ENCODE measurements at regions not wholly inside any gene's neighbourhood (a gene's known extent, or its start where the extent isn't known, plus 50 kb on each side); places are given as distances from the start of the nearest gene placed in this dataset.

- H3K4me1 ChIP-seq (ENCODE audit: control insufficient read depth in 2 of 2, insufficient read depth in 2 of 2, low read length in 2 of 2), result no peaks in the 10 kb centered on the region
- WGBS, result 88% methylated on average over 4 of the region's 4 CpGs
- no peak overlapping the region for H3K4me3 ChIP-seq (ENCODE audit: low read length in 2 of 2)
- H3K36me3 ChIP-seq (ENCODE audit: control insufficient read depth in 2 of 2, insufficient read depth in 2 of 2, low read length in 1 of 2), result no peaks in the 10 kb centered on the region
- H3K9me3 ChIP-seq (ENCODE audit: control insufficient read depth in 2 of 2, insufficient read depth in 1 of 2, low read length in 1 of 2), result peaks cover 0 to 6% of the 10 kb centered on the region in 2 donors
- no peak overlapping the region for H3K27ac ChIP-seq (ENCODE audit: low read depth in 1 of 2, low read length in 1 of 2)
- DNase-seq (ENCODE audit: low read depth in 6 of 9, low spot score in 9 of 9), result no peak
- no peaks in the 10 kb centered on the region for H3K27me3 ChIP-seq (ENCODE audit: control insufficient read depth in 2 of 2, insufficient read depth in 1 of 2, low read length in 1 of 2)
These were observed 632.1 kb upstream of the HS6ST1 start for GRCh38 chr2:128950758-128951157.

GRCh38 chr2:128958241-128958640, 639.6 kb upstream of the HS6ST1 start:
- no peaks in the 10 kb centered on the region for H3K36me3 ChIP-seq (ENCODE audit: control insufficient read depth in 2 of 2, insufficient read depth in 2 of 2, low read length in 1 of 2)
- no peaks in the 10 kb centered on the region for H3K27me3 ChIP-seq (ENCODE audit: control insufficient read depth in 2 of 2, insufficient read depth in 1 of 2, low read length in 1 of 2)
- DNase-seq (ENCODE audit: low read depth in 6 of 9, low spot score in 9 of 9), result no peak
- 92% methylated on average over 4 of the region's 4 CpGs for WGBS
- H3K27ac ChIP-seq (ENCODE audit: low read depth in 1 of 2, low read length in 1 of 2), result no peak overlapping the region
- H3K4me3 ChIP-seq (ENCODE audit: low read length in 2 of 2), result no peak overlapping the region
- H3K4me1 ChIP-seq (ENCODE audit: control insufficient read depth in 2 of 2, insufficient read depth in 2 of 2, low read length in 2 of 2), result no peaks in the 10 kb centered on the region
- no peaks in the 10 kb centered on the region for H3K9me3 ChIP-seq (ENCODE audit: control insufficient read depth in 2 of 2, insufficient read depth in 1 of 2, low read length in 1 of 2)

- Histone ChIP-seq H3K27ac (ENCODE audit: low read depth in 1 of 2, low read length in 1 of 2) (no peak overlapping the region), H3K27me3 (ENCODE audit: control insufficient read depth in 2 of 2, insufficient read depth in 1 of 2, low read length in 1 of 2) (no peaks in the 10 kb centered on the region)
- DNase-seq (ENCODE audit: low read depth in 6 of 9, low spot score in 9 of 9), result no peak
These were observed 649.0 kb upstream of the HS6ST1 start for GRCh38 chr2:128967646-128968045.

GRCh38 chr2:128969374-128969773, 650.7 kb upstream of the HS6ST1 start:
- no peaks in the 10 kb centered on the region for H3K9me3 ChIP-seq (ENCODE audit: control insufficient read depth in 2 of 2, insufficient read depth in 1 of 2, low read length in 1 of 2)
- DNase-seq (ENCODE audit: low read depth in 6 of 9, low spot score in 9 of 9), result no peak
- H3K27ac ChIP-seq (ENCODE audit: low read depth in 1 of 2, low read length in 1 of 2), result no peak overlapping the region
- H3K36me3 ChIP-seq (ENCODE audit: control insufficient read depth in 2 of 2, insufficient read depth in 2 of 2, low read length in 1 of 2), result no peaks in the 10 kb centered on the region
- no peak overlapping the region for H3K4me3 ChIP-seq (ENCODE audit: low read length in 2 of 2)
- no peaks in the 10 kb centered on the region for H3K4me1 ChIP-seq (ENCODE audit: control insufficient read depth in 2 of 2, insufficient read depth in 2 of 2, low read length in 2 of 2)
- H3K27me3 ChIP-seq (ENCODE audit: control insufficient read depth in 2 of 2, insufficient read depth in 1 of 2, low read length in 1 of 2), result no peaks in the 10 kb centered on the region

More at GRCh38 chr2:128967646-128968045, 649.0 kb upstream of the HS6ST1 start:
- no peaks in the 10 kb centered on the region for H3K36me3 ChIP-seq (ENCODE audit: control insufficient read depth in 2 of 2, insufficient read depth in 2 of 2, low read length in 1 of 2)
- no peak overlapping the region for H3K4me3 ChIP-seq (ENCODE audit: low read length in 2 of 2)
- H3K4me1 ChIP-seq (ENCODE audit: control insufficient read depth in 2 of 2, insufficient read depth in 2 of 2, low read length in 2 of 2), result no peaks in the 10 kb centered on the region
- H3K9me3 ChIP-seq (ENCODE audit: control insufficient read depth in 2 of 2, insufficient read depth in 1 of 2, low read length in 1 of 2), result no peaks in the 10 kb centered on the region

- Histone ChIP-seq H3K4me3 (ENCODE audit: low read length in 2 of 2) (no peak overlapping the region), H3K36me3 (ENCODE audit: control insufficient read depth in 2 of 2, insufficient read depth in 2 of 2, low read length in 1 of 2) (no peaks in the 10 kb centered on the region), H3K9me3 (ENCODE audit: control insufficient read depth in 2 of 2, insufficient read depth in 1 of 2, low read length in 1 of 2) (no peaks in the 10 kb centered on the region), H3K27ac (ENCODE audit: low read depth in 1 of 2, low read length in 1 of 2) (no peak overlapping the region), H3K27me3 (ENCODE audit: control insufficient read depth in 2 of 2, insufficient read depth in 1 of 2, low read length in 1 of 2) (no peaks in the 10 kb centered on the region), H3K4me1 (ENCODE audit: control insufficient read depth in 2 of 2, insufficient read depth in 2 of 2, low read length in 2 of 2) (no peaks in the 10 kb centered on the region)
- WGBS, result 44% methylated on average over 10 of the region's 10 CpGs
- DNase-seq (ENCODE audit: low read depth in 6 of 9, low spot score in 9 of 9), result peak in 5 of 9 donors; percentile 7 to 56 (median 16)
These were observed 651.9 kb upstream of the HS6ST1 start for GRCh38 chr2:128970332-128971116.

- 98% methylated on average over 4 of the region's 4 CpGs for WGBS
- no peak for DNase-seq (ENCODE audit: low read depth in 6 of 9, low spot score in 9 of 9)
- no peak overlapping the region for H3K27ac ChIP-seq (ENCODE audit: low read depth in 1 of 2, low read length in 1 of 2)
- H3K4me3 ChIP-seq (ENCODE audit: low read length in 2 of 2), result no peak overlapping the region
- H3K9me3 ChIP-seq (ENCODE audit: control insufficient read depth in 2 of 2, insufficient read depth in 1 of 2, low read length in 1 of 2), result no peaks in the 10 kb centered on the region
- no peaks in the 10 kb centered on the region for H3K4me1 ChIP-seq (ENCODE audit: control insufficient read depth in 2 of 2, insufficient read depth in 2 of 2, low read length in 2 of 2)
- H3K27me3 ChIP-seq (ENCODE audit: control insufficient read depth in 2 of 2, insufficient read depth in 1 of 2, low read length in 1 of 2), result no peaks in the 10 kb centered on the region
- H3K36me3 ChIP-seq (ENCODE audit: control insufficient read depth in 2 of 2, insufficient read depth in 2 of 2, low read length in 1 of 2), result no peaks in the 10 kb centered on the region
These were observed 654.9 kb upstream of the HS6ST1 start for GRCh38 chr2:128973566-128973965.

- H3K4me3 ChIP-seq (ENCODE audit: low read length in 2 of 2), result no peak overlapping the region
- H3K27me3 ChIP-seq (ENCODE audit: control insufficient read depth in 2 of 2, insufficient read depth in 1 of 2, low read length in 1 of 2), result no peaks in the 10 kb centered on the region
- no peak overlapping the region for H3K27ac ChIP-seq (ENCODE audit: low read depth in 1 of 2, low read length in 1 of 2)
- no peaks in the 10 kb centered on the region for H3K36me3 ChIP-seq (ENCODE audit: control insufficient read depth in 2 of 2, insufficient read depth in 2 of 2, low read length in 1 of 2)
- no peaks in the 10 kb centered on the region for H3K9me3 ChIP-seq (ENCODE audit: control insufficient read depth in 2 of 2, insufficient read depth in 1 of 2, low read length in 1 of 2)
- DNase-seq (ENCODE audit: low read depth in 6 of 9, low spot score in 9 of 9), result no peak
- no peaks in the 10 kb centered on the region for H3K4me1 ChIP-seq (ENCODE audit: control insufficient read depth in 2 of 2, insufficient read depth in 2 of 2, low read length in 2 of 2)
- 68% methylated on average over 5 of the region's 5 CpGs for WGBS
These were observed 659.5 kb upstream of the HS6ST1 start for GRCh38 chr2:128978212-128978611.

- WGBS, result 82% methylated on average over 8 of the region's 8 CpGs
These were observed 660.5 kb upstream of the HS6ST1 start for GRCh38 chr2:128979182-128979581.

GRCh38 chr2:128980475-128980874, 661.8 kb upstream of the HS6ST1 start:
- WGBS, result 86% methylated on average over 8 of the region's 8 CpGs
- no peaks in the 10 kb centered on the region for H3K9me3 ChIP-seq (ENCODE audit: control insufficient read depth in 2 of 2, insufficient read depth in 1 of 2, low read length in 1 of 2)
- no peak overlapping the region for H3K27ac ChIP-seq (ENCODE audit: low read depth in 1 of 2, low read length in 1 of 2)
- H3K4me1 ChIP-seq (ENCODE audit: control insufficient read depth in 2 of 2, insufficient read depth in 2 of 2, low read length in 2 of 2), result no peaks in the 10 kb centered on the region
- H3K27me3 ChIP-seq (ENCODE audit: control insufficient read depth in 2 of 2, insufficient read depth in 1 of 2, low read length in 1 of 2), result no peaks in the 10 kb centered on the region
- no peaks in the 10 kb centered on the region for H3K36me3 ChIP-seq (ENCODE audit: control insufficient read depth in 2 of 2, insufficient read depth in 2 of 2, low read length in 1 of 2)
- H3K4me3 ChIP-seq (ENCODE audit: low read length in 2 of 2), result no peak overlapping the region
- DNase-seq (ENCODE audit: low read depth in 6 of 9, low spot score in 9 of 9), result no peak

More at GRCh38 chr2:128979182-128979581, 660.5 kb upstream of the HS6ST1 start:
- Histone ChIP-seq H3K9me3 (ENCODE audit: control insufficient read depth in 2 of 2, insufficient read depth in 1 of 2, low read length in 1 of 2) (no peaks in the 10 kb centered on the region), H3K27me3 (ENCODE audit: control insufficient read depth in 2 of 2, insufficient read depth in 1 of 2, low read length in 1 of 2) (no peaks in the 10 kb centered on the region), H3K4me3 (ENCODE audit: low read length in 2 of 2) (no peak overlapping the region), H3K4me1 (ENCODE audit: control insufficient read depth in 2 of 2, insufficient read depth in 2 of 2, low read length in 2 of 2) (no peaks in the 10 kb centered on the region), H3K27ac (ENCODE audit: low read depth in 1 of 2, low read length in 1 of 2) (no peak overlapping the region), H3K36me3 (ENCODE audit: control insufficient read depth in 2 of 2, insufficient read depth in 2 of 2, low read length in 1 of 2) (no peaks in the 10 kb centered on the region)
- no peak for DNase-seq (ENCODE audit: low read depth in 6 of 9, low spot score in 9 of 9)

Measured in thymus (tissue), 11 donors.